ENCODE measurements at regions not wholly inside any gene's neighbourhood (a gene's known extent, or its start where the extent isn't known, plus 50 kb on each side); places are given as distances from the start of the nearest gene placed in this dataset.

DNA sequence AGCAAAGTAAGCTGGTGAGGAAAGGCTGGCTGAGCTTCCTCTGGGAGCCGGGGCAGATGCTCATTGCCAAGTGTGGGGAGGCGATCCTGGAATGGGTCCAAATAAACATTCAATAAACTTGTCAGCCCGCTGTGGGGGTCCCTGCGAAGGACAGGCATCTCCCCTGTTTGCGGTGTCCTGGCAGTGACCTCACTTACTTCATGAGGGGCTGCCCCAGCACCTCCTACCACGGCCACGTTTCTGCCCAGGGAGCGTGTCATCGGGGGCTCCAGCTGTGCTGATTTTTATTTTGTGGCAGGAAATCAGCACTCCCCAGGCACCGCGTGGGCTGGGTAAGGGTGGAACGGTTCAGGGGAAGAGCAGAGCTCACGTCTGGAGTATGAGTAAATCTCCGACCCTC, 493.9 kb upstream of the B3GAT1 start:
- DNase-seq, result no peak

DNA sequence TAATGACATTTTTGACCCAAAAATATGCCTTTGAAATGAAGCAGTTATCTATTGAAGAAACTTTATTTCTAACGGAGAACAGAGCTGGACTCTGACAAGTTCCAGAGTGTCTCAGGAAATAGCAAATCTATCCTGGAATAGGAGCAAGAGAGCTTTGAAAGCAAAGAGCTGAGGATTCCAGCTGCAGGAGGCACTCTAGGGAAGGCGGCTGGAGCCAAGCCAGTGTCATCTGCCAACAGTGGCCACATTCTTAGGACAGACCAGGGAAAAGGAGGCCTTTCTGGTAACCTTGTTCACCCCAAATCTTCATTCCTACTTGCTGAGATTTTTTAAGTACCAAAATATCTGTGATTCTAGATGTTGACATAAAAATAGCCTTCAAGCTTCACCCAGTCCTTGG, 493.5 kb upstream of the B3GAT1 start:
- no peak for DNase-seq

DNA sequence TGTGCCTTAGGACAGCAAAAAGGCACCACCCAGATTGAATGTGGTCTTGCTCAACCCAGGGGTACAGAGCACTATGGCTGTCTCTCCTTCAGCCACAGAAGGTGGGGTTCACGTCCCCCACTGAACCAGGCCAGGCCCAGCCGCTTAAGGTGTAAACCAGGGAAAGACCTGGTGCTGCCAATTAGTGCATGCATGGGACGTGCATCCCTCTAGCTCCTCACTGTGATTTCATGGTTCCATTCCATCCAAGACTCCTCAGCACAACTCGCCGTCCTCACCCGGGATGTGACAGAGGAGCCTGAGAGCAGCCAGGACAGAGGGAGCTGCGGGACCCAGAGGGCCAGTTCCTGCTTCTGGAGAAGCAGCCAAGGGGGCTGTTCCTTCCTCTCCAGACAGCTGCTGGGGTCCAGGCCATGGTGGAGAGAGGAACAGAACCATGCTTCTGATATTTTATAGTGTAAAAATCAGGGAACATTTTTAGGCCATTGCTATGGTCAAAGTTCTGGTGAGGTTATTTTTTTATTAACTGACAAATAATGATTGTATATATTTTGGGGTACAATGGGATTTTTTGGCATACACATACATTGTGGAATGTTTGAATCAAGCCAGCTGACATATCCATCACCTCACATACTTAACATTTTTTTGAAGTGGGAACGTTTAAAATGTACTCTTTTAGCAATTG, 492.2 kb upstream of the B3GAT1 start:
- DNase-seq, result no peak

DNA sequence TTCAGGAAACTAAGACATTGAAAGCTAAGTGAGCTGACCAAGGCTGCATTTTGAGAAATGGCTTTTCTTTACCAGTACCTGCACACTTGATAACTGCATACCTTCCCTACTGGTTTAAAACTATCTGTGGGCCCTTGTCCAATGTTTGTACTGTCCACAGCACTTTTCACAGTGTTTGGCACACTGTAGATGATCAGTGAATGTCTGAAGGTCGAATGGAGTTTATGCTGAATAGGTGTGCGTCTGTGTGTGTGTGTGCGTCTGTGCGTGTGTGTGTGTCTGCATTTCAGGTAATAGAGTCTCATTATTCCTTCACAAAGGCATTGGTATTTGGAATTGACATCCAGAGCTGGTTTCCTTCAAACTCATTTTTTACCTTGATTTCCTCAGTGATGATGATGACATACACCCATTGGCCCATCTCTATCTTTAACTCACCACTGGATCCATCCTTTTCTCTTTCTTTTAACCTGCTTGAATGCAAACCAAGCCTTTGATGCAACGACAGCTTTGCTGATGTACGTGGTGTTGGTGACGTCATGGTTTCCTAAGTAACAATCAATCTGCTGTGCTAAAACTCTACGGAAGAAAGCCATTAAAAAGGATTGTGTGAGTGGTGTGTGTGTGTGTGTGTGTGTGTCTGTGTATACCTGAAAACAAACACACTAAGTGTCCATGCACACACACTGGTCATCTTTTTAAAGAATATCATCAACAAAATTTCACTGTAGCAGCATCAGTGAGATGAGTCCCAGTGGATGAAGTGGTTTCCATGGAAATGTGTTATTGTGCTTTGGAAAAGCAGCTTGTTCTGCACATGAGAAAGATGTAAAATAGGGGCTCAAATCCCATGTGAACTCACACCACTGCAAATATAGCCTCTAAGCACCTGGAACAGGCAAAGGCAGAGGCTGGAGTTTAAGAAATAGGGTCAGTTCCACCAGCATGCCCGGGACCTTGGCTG, 490.2 kb upstream of the B3GAT1 start:
- DNase-seq, result no peak

DNA sequence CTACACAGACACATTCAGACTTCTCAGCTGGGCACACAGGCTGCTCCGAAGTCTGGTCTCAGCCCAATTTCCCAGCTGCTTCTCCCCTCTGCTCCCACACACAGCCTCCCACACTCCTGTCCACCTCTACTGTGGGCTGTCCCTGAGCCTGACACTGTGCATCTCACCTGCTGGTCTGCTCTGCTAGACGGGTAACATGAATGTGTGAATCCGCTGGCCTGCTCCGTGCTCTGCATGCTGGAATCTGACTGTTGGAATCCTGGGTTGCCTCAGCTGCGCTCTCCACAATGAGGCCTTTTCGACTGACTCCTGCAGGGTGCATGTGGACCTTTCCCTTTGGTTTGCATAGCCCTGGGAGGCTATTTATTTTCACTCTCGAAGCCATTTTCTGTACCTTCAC, 489.5 kb upstream of the B3GAT1 start:
- DNase-seq, result no peak

DNA sequence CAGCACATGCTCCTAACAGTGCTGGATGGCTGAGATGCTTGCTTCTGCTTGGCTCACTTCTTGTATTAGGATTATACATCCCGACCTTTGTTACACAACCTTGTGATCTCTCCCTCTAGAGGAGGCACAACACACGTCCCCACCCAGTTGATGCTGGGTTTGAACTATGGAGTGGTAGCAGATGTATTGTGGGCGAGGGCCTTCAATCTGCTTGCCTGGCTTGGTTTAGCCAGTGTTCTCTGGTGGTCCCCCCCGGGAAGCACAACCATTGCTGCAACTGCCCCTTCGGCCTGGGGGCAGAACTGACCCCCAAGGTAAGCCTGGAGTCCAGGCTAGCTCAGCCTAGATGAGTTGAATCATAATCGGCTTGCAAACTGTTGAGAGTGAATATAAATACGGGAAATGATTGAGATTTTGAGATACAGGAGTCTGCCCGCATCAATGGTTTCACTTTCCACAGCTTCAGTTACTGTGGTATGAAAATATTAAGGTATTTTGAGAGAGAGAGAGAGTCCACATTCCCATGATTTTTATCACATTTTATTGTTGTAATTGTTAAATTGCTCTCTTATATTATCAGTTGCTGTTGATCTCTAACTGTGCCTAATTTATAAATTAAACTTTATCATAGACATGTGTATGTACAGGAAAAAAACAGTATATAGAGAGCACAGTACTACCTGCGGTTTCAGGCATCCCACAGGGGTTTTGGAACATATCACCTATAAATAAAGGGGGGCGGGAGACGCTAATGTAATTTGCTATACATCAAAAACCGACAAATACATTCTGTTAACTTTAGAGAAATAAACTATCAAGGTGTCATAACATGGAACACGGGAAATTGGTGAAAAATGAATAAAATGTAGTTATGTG, 482.0 kb upstream of the B3GAT1 start:
- no peak for DNase-seq

DNA sequence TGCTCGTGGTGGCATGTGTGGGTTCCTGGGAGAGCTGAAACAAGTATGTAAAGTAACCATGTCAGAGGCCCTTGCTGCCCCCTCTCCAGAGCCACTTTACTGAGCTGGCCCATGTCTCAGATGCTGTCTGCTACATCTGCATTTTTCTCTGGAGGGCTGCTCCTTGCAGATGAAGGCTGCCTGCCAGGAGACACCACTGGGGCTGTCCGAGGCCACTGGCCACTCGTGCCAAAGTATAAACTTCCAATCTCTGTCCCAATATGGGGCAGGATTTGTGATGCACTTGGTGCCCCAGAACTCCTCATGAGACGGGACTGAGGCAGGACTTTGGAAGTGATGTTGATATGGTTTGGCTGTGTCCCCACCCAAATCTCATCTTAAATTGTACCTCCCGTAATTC, 478.4 kb upstream of the B3GAT1 start:
- no peak for DNase-seq

DNA sequence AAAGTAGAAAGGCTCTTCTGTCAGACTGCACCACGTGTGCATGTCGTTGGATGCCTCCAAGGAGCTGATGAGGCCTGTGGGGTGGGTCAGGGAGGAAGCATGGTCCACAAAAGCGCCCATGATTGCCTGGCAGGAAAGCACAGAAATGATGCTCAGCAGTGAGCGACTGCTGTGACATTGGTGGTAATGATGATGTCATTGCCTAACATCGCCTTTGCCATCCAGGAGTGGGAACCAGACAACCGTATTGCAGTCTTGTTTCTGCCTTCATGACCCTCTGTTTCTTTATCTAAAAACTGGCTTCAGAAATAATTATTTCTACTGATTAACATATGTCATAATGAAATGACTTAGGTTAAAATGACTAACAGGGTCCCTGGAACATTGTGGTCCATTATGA, 477.8 kb upstream of the B3GAT1 start:
- no peak for DNase-seq

DNA sequence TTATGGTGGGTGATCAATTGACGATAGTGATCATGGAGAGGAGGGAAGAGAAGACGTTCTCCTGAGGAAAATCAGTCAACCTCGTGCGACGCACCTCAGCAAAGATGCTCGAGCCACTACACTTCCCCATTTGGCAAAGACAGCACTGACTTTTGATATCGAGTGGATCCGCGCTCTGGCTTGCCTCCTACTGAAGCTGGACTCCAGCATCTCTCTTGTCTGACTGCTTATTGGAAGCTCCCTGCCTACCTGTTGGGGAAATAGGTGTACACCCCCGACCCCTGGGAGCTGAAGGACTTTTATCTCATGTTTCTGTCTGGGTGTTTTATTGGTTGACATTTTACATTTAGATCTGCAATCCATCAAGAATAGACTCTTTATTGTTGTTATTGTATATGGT, 476.8 kb upstream of the B3GAT1 start:
- DNase-seq, result no peak

DNA sequence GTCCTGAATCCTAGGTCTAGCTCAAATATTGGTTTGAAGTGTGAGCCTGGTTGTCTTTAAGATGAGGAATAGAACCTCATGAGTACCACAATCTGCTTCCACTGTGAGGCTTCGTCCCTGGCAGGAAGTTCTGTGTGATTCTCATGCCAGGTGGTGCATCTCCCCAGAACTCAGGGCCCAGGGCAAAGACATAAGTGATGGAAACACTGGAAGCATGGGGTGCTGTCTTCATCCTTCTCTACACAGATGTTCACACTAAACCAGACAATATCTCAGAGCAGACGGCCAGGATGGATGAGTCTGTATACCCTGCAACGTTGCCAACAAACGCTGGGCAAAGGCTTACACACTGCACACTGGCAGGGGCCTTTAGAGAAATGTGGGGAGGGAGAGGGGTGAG, 475.9 kb upstream of the B3GAT1 start:
- DNase-seq, result no peak

DNA sequence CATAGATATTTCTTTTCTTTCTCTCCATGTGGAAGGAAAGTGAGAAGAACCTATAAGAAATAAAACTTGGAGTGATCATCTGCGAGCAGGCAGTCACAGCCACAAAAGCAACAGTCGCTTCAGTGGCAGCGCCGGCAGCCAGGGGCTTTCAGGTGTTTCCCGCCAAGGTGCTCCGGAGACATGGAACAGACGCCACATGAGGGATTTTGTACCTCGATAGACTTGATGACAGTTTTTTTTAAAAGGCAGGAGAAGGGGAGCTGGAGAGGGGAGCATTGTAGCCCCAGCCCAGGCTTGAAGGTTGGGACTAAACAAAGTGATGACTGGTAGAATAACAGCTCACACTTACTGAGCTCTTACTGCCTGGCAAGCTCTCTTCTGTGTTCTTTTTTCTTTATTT, 471.4 kb upstream of the B3GAT1 start:
- no peak for DNase-seq

DNA sequence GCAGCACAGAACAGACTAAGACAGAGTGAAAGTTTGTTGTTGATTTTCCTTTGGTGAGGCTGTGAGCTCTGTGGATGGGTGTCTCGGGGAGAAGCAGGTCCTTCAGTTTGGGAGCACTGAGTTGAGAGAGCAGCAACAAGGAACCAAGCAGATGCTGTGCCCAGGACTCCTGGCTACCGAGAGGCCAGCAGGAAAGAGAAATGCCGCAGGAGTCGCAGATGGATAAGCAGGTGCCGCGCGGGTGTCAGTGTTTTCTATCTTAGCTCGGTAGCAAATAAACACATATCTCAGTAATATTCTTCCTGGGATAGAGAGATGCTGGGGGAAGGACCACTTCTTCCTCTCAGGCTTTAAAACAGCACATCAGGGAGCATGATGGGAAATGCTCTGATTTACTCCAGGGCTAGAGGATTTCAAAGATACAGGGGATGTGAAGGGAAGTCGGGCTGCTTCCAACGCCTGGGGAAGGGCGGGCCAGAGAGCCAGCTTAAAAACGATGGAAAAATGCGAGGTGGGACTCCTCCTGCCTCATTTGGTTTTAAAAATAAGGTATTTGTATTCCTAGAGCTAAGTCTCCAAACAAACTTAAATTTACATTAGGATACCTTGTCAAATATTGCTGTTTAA, 470.7 kb upstream of the B3GAT1 start:
- DNase-seq, result no peak

DNA sequence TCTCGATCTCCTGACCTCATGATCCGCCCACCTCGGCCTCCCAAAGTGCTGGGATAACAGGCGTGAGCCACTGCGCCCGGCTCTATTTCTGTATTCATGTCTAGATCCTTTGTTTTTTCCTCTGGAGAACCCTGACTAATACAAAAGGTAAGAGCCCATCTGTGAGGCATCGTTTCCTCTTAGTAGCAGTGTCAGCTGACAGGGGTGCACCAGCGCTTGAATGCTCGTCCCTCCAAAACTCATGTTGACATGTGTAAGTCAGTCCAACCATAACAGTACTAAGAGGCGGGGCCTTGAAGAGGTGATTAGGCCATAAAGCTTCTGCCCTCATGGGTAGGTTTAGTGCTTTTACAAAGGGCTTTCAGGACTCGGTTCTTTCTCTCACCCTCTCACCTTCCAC, 470.1 kb upstream of the B3GAT1 start:
- DNase-seq, result no peak

DNA sequence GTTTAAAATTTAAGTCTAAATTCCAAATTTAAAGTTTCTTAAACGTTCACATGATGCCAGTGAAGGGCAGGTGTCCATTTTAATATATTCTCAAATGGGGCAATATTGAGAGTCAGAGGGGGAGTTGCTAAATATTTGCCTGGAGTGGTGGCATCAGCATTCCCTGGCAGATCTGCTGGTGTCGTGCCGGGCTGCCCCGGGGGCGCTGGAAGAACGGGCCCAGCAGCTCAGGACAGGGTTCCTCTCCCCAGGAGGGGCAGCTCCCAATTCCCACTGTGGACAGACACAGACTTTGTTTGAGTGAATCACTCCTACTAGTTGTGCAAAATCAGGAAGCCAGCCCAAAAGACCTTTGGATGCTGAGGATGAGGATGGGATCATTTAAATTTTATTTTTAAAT, 468.7 kb upstream of the B3GAT1 start:
- no peak for DNase-seq

DNA sequence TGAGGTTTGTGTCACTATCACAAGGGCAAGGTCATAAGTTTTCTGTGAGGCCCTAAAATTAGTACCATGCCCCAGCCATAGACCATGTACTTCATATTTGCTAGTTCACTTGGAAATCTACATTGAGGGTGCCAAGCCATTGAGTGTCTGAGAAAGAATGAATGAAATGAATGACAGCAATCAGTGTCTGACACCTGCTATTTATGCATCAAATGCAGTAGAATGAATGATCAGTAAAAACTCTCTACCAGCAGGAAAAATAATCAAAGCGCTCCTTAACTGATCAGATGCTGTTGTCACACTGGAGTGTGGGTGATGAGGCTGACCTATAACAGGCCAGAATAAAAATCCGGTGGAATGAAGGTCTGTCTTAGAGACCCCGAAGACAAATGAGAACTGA, 467.9 kb upstream of the B3GAT1 start:
- DNase-seq, result no peak

DNA sequence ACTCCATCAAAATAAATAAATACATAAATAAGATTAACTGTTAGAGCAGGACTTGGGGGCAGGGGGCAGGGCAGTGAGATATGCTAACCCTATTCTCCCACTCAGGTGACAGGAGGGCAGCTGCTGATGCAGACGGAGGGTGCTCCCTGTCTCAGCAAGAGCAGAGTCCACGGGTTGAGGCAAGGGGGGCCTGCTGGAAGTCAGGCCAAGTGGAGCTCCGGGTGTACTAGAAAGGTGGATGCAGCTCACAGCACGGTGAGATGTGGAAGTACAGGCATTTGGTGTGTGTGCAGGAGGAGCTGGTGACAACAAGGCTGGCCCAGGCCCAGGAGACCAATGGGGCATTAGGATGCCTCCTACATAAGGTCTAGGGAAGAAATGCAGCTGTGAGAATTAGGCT, 467.3 kb upstream of the B3GAT1 start:
- DNase-seq, result no peak

DNA sequence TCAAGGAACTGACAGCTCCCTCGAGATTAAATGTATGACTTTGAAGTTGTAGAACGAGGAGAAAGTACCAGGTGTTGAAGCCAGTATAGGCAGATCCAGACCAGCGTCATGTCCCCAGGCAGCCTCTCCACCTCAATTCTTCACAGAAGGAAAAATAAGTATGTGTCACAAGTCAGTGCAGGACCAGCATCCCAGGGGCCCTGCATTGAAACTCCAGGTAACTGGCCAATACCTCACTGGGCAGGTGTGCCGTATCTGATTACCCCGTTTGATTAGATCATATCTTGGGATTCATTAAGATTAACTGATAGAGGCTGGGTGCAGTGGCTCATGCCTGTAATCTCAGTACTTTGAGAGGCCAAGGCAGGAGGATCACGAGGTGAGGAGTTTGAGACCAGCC, 466.7 kb upstream of the B3GAT1 start:
- DNase-seq, result no peak

DNA sequence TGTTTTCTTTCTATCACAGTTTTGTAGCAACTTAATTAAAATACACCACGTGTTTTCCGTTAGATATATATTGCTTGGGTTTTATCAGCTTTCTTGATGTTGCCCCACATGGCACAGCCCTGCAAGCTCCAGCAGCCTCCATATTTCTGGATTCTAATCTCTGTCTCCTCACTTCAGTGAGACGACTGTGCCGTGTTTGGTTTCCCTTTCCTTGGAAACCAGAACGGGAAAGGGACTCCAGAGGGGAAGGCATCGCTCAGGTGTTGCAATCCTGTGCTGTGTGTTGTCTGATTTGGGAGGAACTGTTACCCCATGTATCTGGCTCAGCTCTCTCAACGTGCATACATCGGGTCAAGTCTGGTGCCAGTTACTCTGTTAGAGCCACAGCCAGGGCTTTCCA, 464.2 kb upstream of the B3GAT1 start:
- DNase-seq, result no peak

DNA sequence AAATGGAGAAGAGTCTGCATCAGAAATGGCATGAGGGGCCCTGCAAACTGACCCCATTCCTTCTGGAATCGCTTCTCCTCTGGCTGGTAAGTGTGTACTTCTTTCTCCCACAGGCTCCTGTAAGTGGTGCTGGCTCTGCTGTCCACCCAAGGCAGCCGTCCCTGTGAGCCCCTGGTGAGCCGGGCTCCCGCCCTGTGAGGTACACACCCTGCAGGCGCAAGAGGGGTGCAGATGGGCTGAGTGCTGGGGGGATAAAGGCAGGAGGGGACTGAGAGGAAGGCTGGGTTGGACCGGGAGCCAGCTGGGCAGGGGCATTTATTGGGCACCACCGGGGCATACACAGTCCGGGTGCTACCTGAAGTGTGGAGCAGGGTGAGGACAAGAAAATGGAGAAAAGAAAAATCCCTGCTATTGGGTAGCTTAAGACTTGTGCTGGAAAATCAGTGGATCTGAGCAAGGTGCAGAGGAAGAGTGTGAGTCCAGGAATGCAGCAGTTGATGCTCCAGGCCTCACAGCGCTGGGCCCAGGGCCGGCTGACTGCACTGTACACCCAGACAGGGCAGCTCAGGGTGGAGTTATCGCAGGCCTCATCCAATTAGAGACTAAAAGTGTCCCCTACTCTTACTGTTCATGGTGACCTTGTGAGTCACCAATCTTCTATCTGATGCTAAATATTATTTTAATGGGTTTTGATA, 455.1 kb upstream of the B3GAT1 start:
- no peak for DNase-seq

DNA sequence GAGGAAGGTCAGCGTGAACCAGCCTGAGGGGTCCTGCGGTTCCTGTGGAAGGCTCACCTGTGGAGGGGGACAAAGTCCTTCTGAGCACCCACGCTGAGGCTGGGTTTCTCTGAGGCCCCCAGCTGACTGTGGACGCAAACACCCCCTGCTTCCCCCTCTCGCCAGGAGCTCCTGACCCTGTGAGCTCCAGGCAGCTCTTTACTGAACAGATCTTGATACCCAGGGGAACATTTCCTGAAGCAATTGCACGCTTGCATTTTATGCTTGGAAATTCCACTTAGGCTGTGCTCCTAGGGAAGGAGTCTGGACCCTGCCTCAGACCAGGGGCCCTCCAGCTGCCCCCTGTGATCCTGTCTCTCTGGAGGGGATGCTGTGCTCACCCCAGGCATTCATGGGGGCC, 454.2 kb upstream of the B3GAT1 start:
- DNase-seq, result no peak

DNA sequence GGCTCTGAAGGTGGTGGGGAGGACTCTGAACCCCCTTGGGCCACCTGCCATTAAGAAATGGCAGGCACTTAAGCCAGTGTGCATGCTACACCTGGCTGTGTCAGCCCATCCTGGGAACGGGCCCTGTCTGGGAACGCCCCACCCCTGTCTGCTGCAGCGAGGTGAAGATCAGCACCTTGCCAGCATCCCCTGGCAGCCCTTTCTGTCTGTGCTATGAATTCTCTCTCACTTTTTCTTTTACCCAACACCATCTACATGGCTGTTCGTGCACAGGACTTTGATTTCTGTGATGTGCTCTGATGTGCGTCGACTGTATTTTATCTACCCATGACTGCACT, 452.9 kb upstream of the B3GAT1 start:
- no peak for DNase-seq

DNA sequence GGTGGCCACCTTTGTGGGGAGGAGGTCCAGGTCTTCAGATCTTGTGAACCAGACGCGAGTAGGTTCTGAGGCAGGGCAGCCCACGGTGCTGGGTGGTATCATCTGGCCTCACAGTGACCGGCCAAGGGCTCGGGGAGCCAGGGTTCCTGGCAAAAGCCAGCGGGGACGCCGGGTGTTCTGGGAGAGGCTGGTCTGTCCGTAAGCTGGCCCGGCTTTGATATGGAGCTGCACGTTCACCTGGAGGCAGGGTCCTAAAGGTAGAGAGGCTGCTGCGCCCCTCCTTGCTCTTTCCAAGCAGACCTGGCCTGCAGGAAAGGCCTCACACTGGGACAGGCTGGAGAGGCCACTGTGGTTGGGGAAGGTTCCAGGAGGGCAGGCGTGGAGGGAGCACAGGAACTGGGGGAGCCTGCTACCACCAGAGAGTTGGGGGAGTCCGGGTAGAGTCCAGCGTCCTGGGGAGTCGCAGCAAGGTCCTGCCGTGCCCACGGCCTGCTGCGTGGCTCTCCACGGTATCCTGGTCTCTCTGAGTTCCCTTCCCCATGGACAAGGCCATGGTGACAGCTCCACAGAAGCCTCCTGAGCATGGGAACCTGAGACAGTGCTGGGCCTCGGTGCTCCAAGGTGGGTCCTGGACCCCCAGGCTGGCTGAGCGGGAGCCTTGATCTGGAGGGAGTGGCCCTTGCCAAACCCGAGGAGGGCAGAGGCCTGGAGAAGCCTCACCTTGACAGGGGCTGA, 452.4 kb upstream of the B3GAT1 start:
- no peak for DNase-seq

Data from activated CD4-positive, alpha-beta T cell treated with anti-CD3 and anti-CD28 coated beads for 1 hour (primary cell).